NCI-H2171 (cell line): ENCODE measurements at regions not wholly inside any gene's neighbourhood (a gene's known extent, or its start where the extent isn't known, plus 50 kb on each side); places are given as distances from the start of the nearest gene placed in this dataset.

Experiments
- DNase-seq: peaks from one replicate; lab custom pipeline; 2025; lab: John Stamatoyannopoulos, UW

DNA sequence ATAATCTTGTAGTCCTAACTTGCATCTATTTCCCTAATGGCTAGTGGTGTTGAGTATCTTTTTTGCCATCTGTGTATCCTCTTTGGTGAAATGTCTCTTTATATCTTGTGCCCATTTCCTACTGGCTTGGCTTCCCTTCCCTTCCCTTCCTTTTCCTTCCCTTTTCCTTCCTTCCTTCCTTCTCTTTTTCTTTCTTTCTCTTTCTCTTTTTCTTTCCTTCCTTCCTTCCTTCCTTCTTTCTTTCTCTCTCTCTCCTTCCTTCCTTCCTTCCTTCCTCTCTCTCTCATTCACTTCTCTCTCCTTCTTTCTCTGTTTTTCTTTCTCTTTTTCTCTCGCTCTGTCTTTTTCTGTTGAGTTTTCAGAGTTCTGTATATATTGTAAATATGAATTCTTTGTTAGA lies 61.5 kb upstream of the SLC4A4 start:
- DNase-seq, result no peak

DNA sequence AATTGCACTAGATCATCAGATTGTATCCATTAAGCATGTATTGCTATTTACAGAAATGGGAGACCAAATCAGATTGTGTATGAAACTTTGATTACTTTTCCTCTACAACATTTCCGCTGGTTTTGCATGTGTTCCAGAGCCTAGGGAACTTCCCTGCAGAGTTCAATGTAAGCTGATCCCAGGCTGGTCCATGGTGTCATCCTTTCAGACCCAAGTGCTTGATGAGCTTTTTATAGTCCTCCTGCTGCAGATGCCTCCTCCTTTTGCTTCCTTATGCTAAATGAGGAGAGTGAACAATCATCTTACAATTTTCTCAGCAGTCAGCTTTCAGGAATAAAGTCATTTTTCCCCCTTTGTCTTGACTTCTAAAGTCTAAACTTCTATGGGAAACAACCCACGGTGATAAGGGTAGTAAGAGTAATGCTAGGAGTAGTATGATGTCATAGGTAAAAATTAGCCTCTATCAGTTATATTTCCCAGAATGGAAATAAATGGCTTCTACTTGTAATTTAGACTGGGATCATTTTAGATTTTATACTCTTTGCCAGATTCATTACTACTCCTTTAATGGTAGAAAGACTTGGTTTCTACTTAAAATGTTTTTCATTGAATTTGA lies 55.1 kb upstream of the SLC4A4 start:
- no peak for DNase-seq

DNA sequence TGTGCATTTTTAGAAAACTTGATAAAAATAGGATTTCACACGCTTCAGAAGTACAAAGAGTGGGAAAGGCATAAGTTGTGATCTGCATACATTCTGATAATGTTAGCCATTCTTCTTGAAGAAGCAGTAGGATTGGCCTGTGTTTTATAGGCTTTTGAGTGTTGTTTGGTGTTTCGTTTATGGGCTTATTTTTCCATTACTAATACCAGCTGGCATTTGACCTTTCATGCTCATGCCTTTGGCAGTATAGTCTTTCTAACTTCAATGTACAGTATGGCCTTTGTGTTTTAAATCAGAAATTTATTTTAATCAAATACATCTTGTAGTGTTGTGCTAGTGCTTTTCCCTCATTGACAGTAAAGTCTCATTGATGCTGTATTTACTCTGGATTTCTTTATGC lies 51.5 kb upstream of the SLC4A4 start:
- no peak for DNase-seq

DNA sequence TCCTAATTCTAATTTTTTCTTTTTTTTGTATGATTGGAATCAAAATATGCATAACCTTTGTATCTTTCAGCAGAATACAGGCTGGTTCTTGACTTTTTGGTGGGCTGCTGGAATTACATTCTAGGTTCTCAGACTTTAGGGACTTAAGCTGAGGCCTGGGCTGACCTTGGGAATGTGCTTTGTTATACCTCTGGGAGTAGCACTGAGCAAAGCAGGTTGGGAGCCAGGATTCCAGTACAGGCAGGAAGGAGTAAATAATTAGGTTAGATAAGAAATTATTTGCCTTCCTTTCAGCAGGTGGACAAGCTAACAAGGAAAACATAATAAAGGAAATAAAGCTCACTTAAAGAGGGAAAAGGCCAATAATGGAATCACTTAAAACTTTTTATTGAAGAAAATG lies 49.9 kb upstream of the SLC4A4 start:
- DNase-seq, result no peak
